Panc1 (cell line): ENCODE measurements at regions not wholly inside any gene's neighbourhood (a gene's known extent, or its start where the extent isn't known, plus 50 kb on each side); places are given as distances from the start of the nearest gene placed in this dataset.

Experiments used
- POLR2AphosphoS5 ChIP-seq: IDR thresholded peaks from 2 replicates; pipeline ENCODE4 v1.6.1; 2012; ENCODE audit warnings: mild to moderate bottlenecking, low read depth, low read length, moderate library complexity
- SIN3A ChIP-seq: IDR thresholded peaks from 2 replicates; pipeline ENCODE4 v1.6.1; 2012; ENCODE audit warnings: low read depth, mild to moderate bottlenecking, low read length, moderate library complexity, borderline replicate concordance; ENCODE audit not compliant: insufficient read depth
- TCF7L2 ChIP-seq: IDR thresholded peaks from 2 replicates; pipeline ENCODE4 v1.6.1; 2011; ENCODE audit warnings: mild to moderate bottlenecking, low read depth, low read length, inconsistent platforms
- TF ChIP-seq, protein P1 (sequence below): fragments of 450-650 bp; IDR thresholded peaks from 2 replicates; pipeline ENCODE4 v1.5.1; 2017; ENCODE audit warnings: mild to moderate bottlenecking
- TF ChIP-seq, protein P2 (sequence below), 2 experiments: IDR thresholded peaks; 2 replicates each; pipeline ENCODE4 v1.6.1; 2011 to 2012; ENCODE audit warnings: low read depth in 2 of 2, control low read depth in 1 of 2, low read length in 1 of 2, mild to moderate bottlenecking in 1 of 2, moderate library complexity in 1 of 2; ENCODE audit not compliant: insufficient read depth in 1 of 2

DNA sequence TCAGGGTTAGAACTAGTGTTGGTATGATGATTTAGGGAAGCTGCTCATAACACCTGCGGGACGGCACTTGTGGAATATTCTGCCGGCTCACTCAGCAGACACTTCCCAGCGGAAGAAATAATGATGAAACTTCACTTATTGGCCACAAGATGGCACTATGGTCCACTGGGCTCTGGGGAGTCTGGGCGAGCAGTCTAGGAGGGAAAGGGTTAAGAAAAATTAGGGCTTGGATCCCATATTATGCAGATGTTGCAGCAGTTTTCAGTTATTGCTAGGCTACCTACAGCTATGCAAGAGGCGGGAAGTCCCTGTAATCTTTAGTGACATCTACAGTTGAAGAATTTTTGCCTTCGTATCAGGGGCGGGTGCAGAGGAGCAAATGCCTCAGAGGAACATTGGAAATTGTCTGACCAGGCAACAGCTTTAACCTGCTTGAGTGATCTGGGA is 238.7 kb upstream of the PRSS58 start:
- TF ChIP-seq, protein P1, sequence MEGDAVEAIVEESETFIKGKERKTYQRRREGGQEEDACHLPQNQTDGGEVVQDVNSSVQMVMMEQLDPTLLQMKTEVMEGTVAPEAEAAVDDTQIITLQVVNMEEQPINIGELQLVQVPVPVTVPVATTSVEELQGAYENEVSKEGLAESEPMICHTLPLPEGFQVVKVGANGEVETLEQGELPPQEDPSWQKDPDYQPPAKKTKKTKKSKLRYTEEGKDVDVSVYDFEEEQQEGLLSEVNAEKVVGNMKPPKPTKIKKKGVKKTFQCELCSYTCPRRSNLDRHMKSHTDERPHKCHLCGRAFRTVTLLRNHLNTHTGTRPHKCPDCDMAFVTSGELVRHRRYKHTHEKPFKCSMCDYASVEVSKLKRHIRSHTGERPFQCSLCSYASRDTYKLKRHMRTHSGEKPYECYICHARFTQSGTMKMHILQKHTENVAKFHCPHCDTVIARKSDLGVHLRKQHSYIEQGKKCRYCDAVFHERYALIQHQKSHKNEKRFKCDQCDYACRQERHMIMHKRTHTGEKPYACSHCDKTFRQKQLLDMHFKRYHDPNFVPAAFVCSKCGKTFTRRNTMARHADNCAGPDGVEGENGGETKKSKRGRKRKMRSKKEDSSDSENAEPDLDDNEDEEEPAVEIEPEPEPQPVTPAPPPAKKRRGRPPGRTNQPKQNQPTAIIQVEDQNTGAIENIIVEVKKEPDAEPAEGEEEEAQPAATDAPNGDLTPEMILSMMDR = peak; percentile 88
- TF ChIP-seq POLR2AphosphoS5 (no peak), TCF7L2 (no peak), SIN3A (no peak)
- TF ChIP-seq, protein P2, sequence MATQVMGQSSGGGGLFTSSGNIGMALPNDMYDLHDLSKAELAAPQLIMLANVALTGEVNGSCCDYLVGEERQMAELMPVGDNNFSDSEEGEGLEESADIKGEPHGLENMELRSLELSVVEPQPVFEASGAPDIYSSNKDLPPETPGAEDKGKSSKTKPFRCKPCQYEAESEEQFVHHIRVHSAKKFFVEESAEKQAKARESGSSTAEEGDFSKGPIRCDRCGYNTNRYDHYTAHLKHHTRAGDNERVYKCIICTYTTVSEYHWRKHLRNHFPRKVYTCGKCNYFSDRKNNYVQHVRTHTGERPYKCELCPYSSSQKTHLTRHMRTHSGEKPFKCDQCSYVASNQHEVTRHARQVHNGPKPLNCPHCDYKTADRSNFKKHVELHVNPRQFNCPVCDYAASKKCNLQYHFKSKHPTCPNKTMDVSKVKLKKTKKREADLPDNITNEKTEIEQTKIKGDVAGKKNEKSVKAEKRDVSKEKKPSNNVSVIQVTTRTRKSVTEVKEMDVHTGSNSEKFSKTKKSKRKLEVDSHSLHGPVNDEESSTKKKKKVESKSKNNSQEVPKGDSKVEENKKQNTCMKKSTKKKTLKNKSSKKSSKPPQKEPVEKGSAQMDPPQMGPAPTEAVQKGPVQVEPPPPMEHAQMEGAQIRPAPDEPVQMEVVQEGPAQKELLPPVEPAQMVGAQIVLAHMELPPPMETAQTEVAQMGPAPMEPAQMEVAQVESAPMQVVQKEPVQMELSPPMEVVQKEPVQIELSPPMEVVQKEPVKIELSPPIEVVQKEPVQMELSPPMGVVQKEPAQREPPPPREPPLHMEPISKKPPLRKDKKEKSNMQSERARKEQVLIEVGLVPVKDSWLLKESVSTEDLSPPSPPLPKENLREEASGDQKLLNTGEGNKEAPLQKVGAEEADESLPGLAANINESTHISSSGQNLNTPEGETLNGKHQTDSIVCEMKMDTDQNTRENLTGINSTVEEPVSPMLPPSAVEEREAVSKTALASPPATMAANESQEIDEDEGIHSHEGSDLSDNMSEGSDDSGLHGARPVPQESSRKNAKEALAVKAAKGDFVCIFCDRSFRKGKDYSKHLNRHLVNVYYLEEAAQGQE (IDR thresholded peaks at IDR 0.05; ENCODE audit: insufficient read depth in 1 of 2, low read depth in 2 of 2, low read length in 1 of 2) = no peak
